HepG2 (cell line): ENCODE measurements at regions not wholly inside any gene's neighbourhood (a gene's known extent, or its start where the extent isn't known, plus 50 kb on each side); places are given as distances from the start of the nearest gene placed in this dataset.

Experiments
- ATAC-seq: fragments of 200-7000 bp; cut with Tn5 transposase; 3 replicates; pipeline ENCODE4 v1.9.1; 2020; ENCODE audit warnings: mild to moderate bottlenecking, moderate library complexity
- BruUV-seq: library from RNA; stranded (reverse); fragments of 400-500 nt; replicated peaks from 2 replicates; lab custom pipeline; 2021; lab: Mats Ljungman, UMichigan
- CTCF ChIA-PET: fragments of 300-600 bp; formaldehyde crosslinking; extraction: SDS; loops from one replicate; lab custom pipeline; 2021; ENCODE audit warnings: low total read pairs, inconsistent platforms, low intra/inter-chr PET ratio; lab: Yijun Ruan, JAX
- POLR2A ChIA-PET: fragments of 350-600 bp; sonication (Branson Sonifier 250); formaldehyde crosslinking; loops from one replicate; lab custom pipeline; 2020; ENCODE audit warnings: antibody characterized with exemption, inconsistent platforms; lab: Yijun Ruan, JAX
- DNase-seq: peaks from one replicate; pipeline ENCODE4 v3.0.0-alpha.2; 2015; ENCODE audit warnings: low spot score
- FAIRE-seq: peaks from 3 replicates; lab custom pipeline; 2011; peaks lifted over from hg19 to GRCh38; lab: Jason Lieb, UNC
- H2AFZ ChIP-seq: one replicate; pipeline ENCODE4 v1.6.1; 2011; ENCODE audit warnings: low read length, inconsistent platforms
- H3K27ac ChIP-seq: fragments of 300-600 bp; 3 replicates; pipeline ENCODE4 v1.8.0; 2011; ENCODE audit warnings: mixed run types, mild to moderate bottlenecking, mixed read lengths, low read length, inconsistent platforms; ENCODE audit not compliant: insufficient read depth; ENCODE audit errors: extremely low read length
- H3K27me3 ChIP-seq, 2 experiments: fragments of 200-600 bp in 1 of 2; 2 replicates in 1 of 2; 3 replicates in 1 of 2; pipeline versions ENCODE4 v1.6.0 to v1.8.0; 2011; ENCODE audit warnings: low read length in 2 of 2, mild to moderate bottlenecking in 2 of 2, moderate library complexity in 2 of 2, inconsistent platforms in 1 of 2; ENCODE audit not compliant: insufficient read depth in 2 of 2, control insufficient read depth in 1 of 2
- H3K36me3 ChIP-seq, 2 experiments: fragments of 200-600 bp in 1 of 2; replicated peaks in 1 of 2; 2 replicates in 1 of 2; 3 replicates in 1 of 2; pipeline versions ENCODE4 v1.5.1 to v1.8.0; 2011; ENCODE audit warnings: low read length in 2 of 2, inconsistent platforms in 1 of 2; ENCODE audit not compliant: insufficient read depth in 2 of 2, control insufficient read depth in 1 of 2
- H3K4me1 ChIP-seq: 2 replicates; pipeline ENCODE4 v1.5.1; 2012; ENCODE audit warnings: low read length, inconsistent platforms; ENCODE audit not compliant: insufficient read depth
- H3K4me2 ChIP-seq: 2 replicates; pipeline ENCODE4 v1.6.0; 2011; ENCODE audit warnings: low read depth, low read length, inconsistent platforms
- H3K4me3 ChIP-seq, 3 experiments: fragments of 200-600 bp in 1 of 3; sonication (generic), shearing (Covaris generic) in 1 of 3; replicated peaks in 1 of 3; 2 replicates each; pipeline ENCODE4 v1.5.1; 2011 to 2016; ENCODE audit warnings: low read length in 3 of 3, inconsistent platforms in 2 of 3, low read depth in 2 of 3, mild to moderate bottlenecking in 2 of 3, control low read depth in 1 of 3, mixed read lengths in 1 of 3; ENCODE audit not compliant: insufficient read depth in 1 of 3
- H3K79me2 ChIP-seq: one replicate; pipeline ENCODE4 v1.6.1; 2011; ENCODE audit warnings: low read length, inconsistent platforms; ENCODE audit not compliant: insufficient read depth
- H3K9ac ChIP-seq: 2 replicates; pipeline ENCODE4 v1.6.0; 2011; ENCODE audit warnings: mild to moderate bottlenecking, low read depth, low read length, inconsistent platforms; ENCODE audit not compliant: insufficient read depth
- H3K9me3 ChIP-seq: 2 replicates; pipeline ENCODE4 v1.5.1; 2012; ENCODE audit warnings: mild to moderate bottlenecking, low read length
- H4K20me1 ChIP-seq: 2 replicates; pipeline ENCODE4 v1.6.0; 2011; ENCODE audit warnings: inconsistent platforms, mild to moderate bottlenecking, low read length, moderate library complexity; ENCODE audit not compliant: insufficient read depth
- AFF4 ChIP-seq: sonication (generic); formaldehyde crosslinking; IDR thresholded peaks from 2 replicates; pipeline ENCODE4 v1.4.0; 2020; ENCODE audit warnings: missing genetic modification reagents
- ARHGAP35 ChIP-seq: sonication (generic); formaldehyde crosslinking; IDR thresholded peaks from 2 replicates; pipeline ENCODE4 v1.9.0; 2022; ENCODE audit warnings: mild to moderate bottlenecking, inconsistent platforms, moderate library complexity, missing genetic modification reagents, borderline replicate concordance
- BRCA1 ChIP-seq: sonication (generic); formaldehyde crosslinking; IDR thresholded peaks from 2 replicates; pipeline ENCODE4 v1.4.0; 2020; ENCODE audit warnings: missing genetic modification reagents
- KLF6 ChIP-seq: IDR thresholded peaks from 2 replicates; pipeline ENCODE4 v1.8.0; 2016; ENCODE audit warnings: missing biosample characterization, missing genetic modification reagents
- MZF1 ChIP-seq: sonication (generic); formaldehyde crosslinking; IDR thresholded peaks from 2 replicates; pipeline ENCODE4 v1.8.1; 2023; ENCODE audit warnings: mild to moderate bottlenecking, missing genetic modification reagents, borderline replicate concordance
- ZFP62 ChIP-seq: sonication (generic); formaldehyde crosslinking; IDR thresholded peaks from 2 replicates; pipeline ENCODE4 v1.4.0; 2020; ENCODE audit warnings: missing genetic modification reagents
- ZMAT3 ChIP-seq: sonication (generic); formaldehyde crosslinking; conservative IDR thresholded peaks from 2 replicates; pipeline ENCODE4 v1.7.0; 2021; ENCODE audit warnings: missing genetic modification reagents
- ZNF138 ChIP-seq: sonication (generic); formaldehyde crosslinking; IDR thresholded peaks from 2 replicates; pipeline ENCODE4 v1.5.0; 2020; ENCODE audit warnings: mild to moderate bottlenecking, low read depth, missing genetic modification reagents
- ZNF280D ChIP-seq: sonication (generic); formaldehyde crosslinking; IDR thresholded peaks from 2 replicates; pipeline ENCODE4 v1.5.1; 2020; ENCODE audit warnings: mild to moderate bottlenecking, missing genetic modification reagents
- ZNF766 ChIP-seq: sonication (generic); formaldehyde crosslinking; IDR thresholded peaks from 2 replicates; pipeline ENCODE4 v1.5.0; 2020; ENCODE audit warnings: missing genetic modification reagents, borderline replicate concordance
- ZNF773 ChIP-seq: sonication (generic); formaldehyde crosslinking; IDR thresholded peaks from 2 replicates; pipeline ENCODE4 v1.4.0; 2020; ENCODE audit warnings: missing genetic modification reagents, borderline replicate concordance
- WGBS: methylation state at CpG from one replicate; pipeline ENCODE4 v1.1.6; 2017; ENCODE audit warnings: low lambda C conversion rate; 5-methylcytosine and 5-hydroxymethylcytosine counted together
- in situ Hi-C: cut with HindIII; loops from 2 replicates; pipeline ENCODE4 v1.10.0; 2017; ENCODE audit warnings: low pct_unique_long_range_greater_than_20kb; ENCODE audit not compliant: extremely low pct_ligation_motif_present
- intact Hi-C: fragments of 100-400 bp; cut with micrococcal nuclease; formaldehyde crosslinking; loops from one replicate; pipeline ENCODE4 v1.10.0; 2022; ENCODE audit not compliant: unreplicated experiment

- H3K36me3 ChIP-seq, result no peaks in the 10 kb centered on the region
- no TSS peak for BruUV-seq
- CTCF ChIA-PET, result no interaction called here
- H4K20me1 ChIP-seq, result no peaks in the 10 kb centered on the region
- no peaks in the 10 kb centered on the region for H3K4me1 ChIP-seq
- DNase-seq (no peak), ATAC-seq (no peak)
- H3K9me3 ChIP-seq, result no peaks in the 10 kb centered on the region
- 0% methylated on average over 2 of the region's 4 CpGs for WGBS
- no peak overlapping the region for H2AFZ ChIP-seq
- H3K9ac ChIP-seq, result no peak overlapping the region
- H3K79me2 ChIP-seq, result no peaks in the 10 kb centered on the region
- in situ Hi-C loops, result loop anchor here (10.0 to 25.0 kb wide), 2 partner anchors 868 to 1460 kb away; no protein-coding TSS in a partner anchor
- H3K27ac ChIP-seq, result no peak overlapping the region
- intact Hi-C loops, result no loop called here
- no peaks in the 10 kb centered on the region for H3K27me3 ChIP-seq
- POLR2A ChIA-PET, result no interaction called here
- H3K4me2 ChIP-seq, result no peak overlapping the region
- H3K4me3 ChIP-seq, result no peak overlapping the region
- no peak for TF ChIP-seq BRCA1 (CRISPR knock-in tag)
- TF ChIP-seq ZNF280D, result no peak
- no peak for TF ChIP-seq ZNF766
- no peak for TF ChIP-seq KLF6 (CRISPR knock-in tag)
- TF ChIP-seq AFF4, result no peak
- no peak for TF ChIP-seq ARHGAP35 (CRISPR knock-in tag)
- TF ChIP-seq ZNF138 (CRISPR knock-in tag), result no peak
- TF ChIP-seq ZFP62 (CRISPR knock-in tag), result no peak
- no peak for TF ChIP-seq MZF1 (CRISPR knock-in tag)
- TF ChIP-seq ZMAT3 (CRISPR knock-in tag), result no peak
- TF ChIP-seq ZNF773 (CRISPR knock-in tag), result no peak
- TF ChIP-seq, all 625 proteins: peak for 0
- no peak for FAIRE-seq
Measured at GRCh38 chr18:5052491-5052890, 144.6 kb downstream of the AKAIN1 start.
